DND-41 (cell line): ENCODE measurements at regions not wholly inside any gene's neighbourhood (a gene's known extent, or its start where the extent isn't known, plus 50 kb on each side); places are given as distances from the start of the nearest gene placed in this dataset.

Experiments
- ATAC-seq: fragments of 200-7000 bp; cut with Tn5 transposase; 3 replicates; pipeline ENCODE4 v1.9.1; 2021; ENCODE audit warnings: low read depth; ENCODE audit not compliant: insufficient read depth
- DNase-seq: peaks from one replicate; pipeline ENCODE4 v3.0.0-alpha.2; 2020
- H2AFZ ChIP-seq: 2 replicates; pipeline ENCODE4 v1.6.0; 2012; ENCODE audit warnings: low read depth, low read length
- H3K27ac ChIP-seq: 2 replicates; pipeline ENCODE4 v1.5.1; 2012; ENCODE audit warnings: low read length, inconsistent platforms
- H3K27me3 ChIP-seq: fragments of 200-600 bp; sonication (generic); 2 replicates; pipeline ENCODE4 v1.6.0; 2012; ENCODE audit warnings: low read length, mild to moderate bottlenecking, inconsistent platforms; ENCODE audit not compliant: insufficient read depth, poor library complexity
- H3K36me3 ChIP-seq: 2 replicates; pipeline ENCODE4 v1.5.1; 2012; ENCODE audit warnings: low read length, inconsistent platforms; ENCODE audit not compliant: insufficient read depth
- H3K4me1 ChIP-seq: 2 replicates; pipeline ENCODE4 v1.5.1; 2012; ENCODE audit warnings: mild to moderate bottlenecking, low read length; ENCODE audit not compliant: insufficient read depth
- H3K4me2 ChIP-seq: 2 replicates; pipeline ENCODE4 v1.6.0; 2012; ENCODE audit warnings: mild to moderate bottlenecking, moderate library complexity, low read length, inconsistent platforms; ENCODE audit not compliant: insufficient read depth
- H3K4me3 ChIP-seq, 2 experiments: fragments of 200-600 bp in 1 of 2; shearing (Covaris generic) in 1 of 2; 2 replicates each; pipeline ENCODE4 v1.5.1; 2012 to 2016; ENCODE audit warnings: inconsistent platforms in 2 of 2, low read length in 2 of 2, mild to moderate bottlenecking in 2 of 2, low read depth in 1 of 2, moderate library complexity in 1 of 2
- H3K79me2 ChIP-seq: 2 replicates; pipeline ENCODE4 v1.6.0; 2012; ENCODE audit warnings: low read length, inconsistent platforms; ENCODE audit not compliant: insufficient read depth
- H3K9ac ChIP-seq: 2 replicates; pipeline ENCODE4 v1.6.0; 2012; ENCODE audit warnings: low read depth, mild to moderate bottlenecking, inconsistent platforms, low read length, moderate library complexity
- H3K9me3 ChIP-seq: 2 replicates; pipeline ENCODE4 v1.5.1; 2012; ENCODE audit warnings: low read length, moderate library complexity, mild to moderate bottlenecking, inconsistent platforms; ENCODE audit not compliant: insufficient read depth, severe bottlenecking
- H4K20me1 ChIP-seq: 2 replicates; pipeline ENCODE4 v1.6.0; 2012; ENCODE audit warnings: low read length; ENCODE audit not compliant: insufficient read depth
- EZH2 ChIP-seq: IDR thresholded peaks from 3 replicates; pipeline ENCODE4 v1.6.1; 2012; ENCODE audit warnings: borderline replicate concordance, low read depth, mild to moderate bottlenecking, moderate library complexity, low read length, inconsistent platforms; ENCODE audit not compliant: severe bottlenecking
- TF ChIP-seq, protein P1 (sequence below): IDR thresholded peaks from 2 replicates; pipeline ENCODE4 v1.5.1; 2012; ENCODE audit warnings: borderline replicate concordance, low read length, moderate library complexity, mild to moderate bottlenecking; ENCODE audit not compliant: poor library complexity, severe bottlenecking; ENCODE audit errors: extremely low read depth

DNA sequence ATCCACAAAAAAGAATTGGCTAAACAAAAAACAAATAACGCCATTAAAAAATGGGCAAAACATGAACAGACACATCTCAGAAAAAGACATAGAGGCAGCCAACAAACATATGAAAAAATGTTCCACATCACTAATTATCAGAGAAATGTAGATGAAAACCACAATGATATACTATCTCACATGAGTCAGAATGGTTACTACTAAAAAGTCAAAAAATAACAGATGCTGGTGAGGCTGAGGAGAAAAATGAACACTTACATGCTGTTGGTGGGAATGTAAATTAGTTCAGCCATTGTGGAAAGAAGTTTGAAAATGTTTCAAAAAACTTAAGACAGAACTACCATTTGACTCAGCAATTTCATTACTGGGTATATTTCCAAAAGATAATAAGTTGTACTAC lies 430.1 kb upstream of the JAG1 start:
- Histone ChIP-seq H3K79me2 (no peaks in the 10 kb centered on the region), H3K4me3 (no peak overlapping the region), H2AFZ (no peak overlapping the region), H3K4me2 (no peak overlapping the region), H3K4me1 (no peaks in the 10 kb centered on the region), H3K27ac (no peak overlapping the region), H3K36me3 (no peaks in the 10 kb centered on the region), H4K20me1 (no peaks in the 10 kb centered on the region), H3K27me3 (no peaks in the 10 kb centered on the region), H3K9ac (no peak overlapping the region), H3K9me3 (no peaks in the 10 kb centered on the region)
- DNase-seq (no peak), ATAC-seq (no peak)
- TF ChIP-seq, protein P1, sequence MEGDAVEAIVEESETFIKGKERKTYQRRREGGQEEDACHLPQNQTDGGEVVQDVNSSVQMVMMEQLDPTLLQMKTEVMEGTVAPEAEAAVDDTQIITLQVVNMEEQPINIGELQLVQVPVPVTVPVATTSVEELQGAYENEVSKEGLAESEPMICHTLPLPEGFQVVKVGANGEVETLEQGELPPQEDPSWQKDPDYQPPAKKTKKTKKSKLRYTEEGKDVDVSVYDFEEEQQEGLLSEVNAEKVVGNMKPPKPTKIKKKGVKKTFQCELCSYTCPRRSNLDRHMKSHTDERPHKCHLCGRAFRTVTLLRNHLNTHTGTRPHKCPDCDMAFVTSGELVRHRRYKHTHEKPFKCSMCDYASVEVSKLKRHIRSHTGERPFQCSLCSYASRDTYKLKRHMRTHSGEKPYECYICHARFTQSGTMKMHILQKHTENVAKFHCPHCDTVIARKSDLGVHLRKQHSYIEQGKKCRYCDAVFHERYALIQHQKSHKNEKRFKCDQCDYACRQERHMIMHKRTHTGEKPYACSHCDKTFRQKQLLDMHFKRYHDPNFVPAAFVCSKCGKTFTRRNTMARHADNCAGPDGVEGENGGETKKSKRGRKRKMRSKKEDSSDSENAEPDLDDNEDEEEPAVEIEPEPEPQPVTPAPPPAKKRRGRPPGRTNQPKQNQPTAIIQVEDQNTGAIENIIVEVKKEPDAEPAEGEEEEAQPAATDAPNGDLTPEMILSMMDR, result no peak
- TF ChIP-seq EZH2, result no peak

DNA sequence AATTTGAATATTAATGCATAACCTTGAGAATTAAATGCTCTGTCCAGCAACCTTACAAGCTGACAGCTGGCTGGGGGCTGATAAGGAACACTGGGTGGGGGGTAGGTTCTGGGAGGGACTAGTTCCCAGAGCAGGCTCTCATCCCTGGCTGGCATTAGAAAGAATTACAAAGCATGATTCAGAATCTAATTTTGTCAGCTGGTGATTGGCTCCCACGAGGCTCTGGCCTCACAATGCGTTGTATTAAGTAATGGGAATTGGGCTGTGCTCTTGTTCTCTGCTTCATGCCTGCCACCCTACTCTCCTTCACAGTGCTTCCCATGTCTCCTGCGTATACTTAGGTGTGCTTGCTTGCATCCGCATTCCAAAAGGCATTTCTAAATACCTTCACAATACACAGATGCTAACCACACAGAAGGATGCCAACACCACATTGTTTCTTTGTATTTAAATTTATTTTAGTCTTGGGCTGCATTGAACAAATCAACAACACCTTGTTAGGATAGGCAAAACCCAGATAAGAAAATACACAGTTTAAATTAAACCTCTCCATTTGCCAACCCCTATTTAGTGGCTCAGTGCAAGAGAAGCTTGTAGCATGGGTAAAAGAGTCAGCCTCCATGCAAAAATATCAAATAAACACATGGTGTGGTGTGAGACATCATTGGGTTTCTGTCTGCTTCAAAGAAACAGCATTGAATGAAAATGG lies 434.5 kb upstream of the JAG1 start:
- no peaks in the 10 kb centered on the region for H3K36me3 ChIP-seq
- no peak for DNase-seq
- no peak overlapping the region for H3K4me3 ChIP-seq
- no peak for ATAC-seq
- no peaks in the 10 kb centered on the region for H3K9me3 ChIP-seq
- H3K4me1 ChIP-seq, result no peaks in the 10 kb centered on the region
- H2AFZ ChIP-seq, result no peak overlapping the region
- H3K4me2 ChIP-seq, result no peak overlapping the region
- no peaks in the 10 kb centered on the region for H3K79me2 ChIP-seq
- H3K27ac ChIP-seq, result no peak overlapping the region
- no peaks in the 10 kb centered on the region for H4K20me1 ChIP-seq
- H3K9ac ChIP-seq, result no peak overlapping the region
- TF ChIP-seq, protein P1, result no peak
- TF ChIP-seq EZH2, result no peak
- H3K27me3 ChIP-seq, result no peaks in the 10 kb centered on the region

DNA sequence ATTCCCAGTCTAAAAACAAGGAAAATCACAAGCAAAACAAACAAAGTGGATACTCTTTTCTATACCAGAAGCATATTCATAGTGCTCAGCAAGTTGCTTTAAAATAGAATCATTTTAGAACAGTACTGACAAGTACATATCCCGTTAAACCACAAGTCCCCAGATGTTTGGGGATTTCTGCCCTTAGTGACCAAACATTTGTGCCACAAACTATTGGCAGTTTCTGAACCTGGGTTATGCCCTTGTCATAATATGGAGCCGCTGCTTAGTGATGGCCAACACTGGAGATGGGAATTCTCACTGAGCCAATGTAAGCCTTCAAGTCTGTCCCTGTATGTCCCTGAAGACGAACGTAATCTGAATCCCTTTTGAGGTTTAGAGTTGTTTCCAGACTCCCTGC lies 436.7 kb upstream of the JAG1 start:
- TF ChIP-seq EZH2, result no peak
- TF ChIP-seq, protein P1, result no peak
- Histone ChIP-seq H3K36me3 (no peaks in the 10 kb centered on the region), H3K9me3 (no peaks in the 10 kb centered on the region)

DNA sequence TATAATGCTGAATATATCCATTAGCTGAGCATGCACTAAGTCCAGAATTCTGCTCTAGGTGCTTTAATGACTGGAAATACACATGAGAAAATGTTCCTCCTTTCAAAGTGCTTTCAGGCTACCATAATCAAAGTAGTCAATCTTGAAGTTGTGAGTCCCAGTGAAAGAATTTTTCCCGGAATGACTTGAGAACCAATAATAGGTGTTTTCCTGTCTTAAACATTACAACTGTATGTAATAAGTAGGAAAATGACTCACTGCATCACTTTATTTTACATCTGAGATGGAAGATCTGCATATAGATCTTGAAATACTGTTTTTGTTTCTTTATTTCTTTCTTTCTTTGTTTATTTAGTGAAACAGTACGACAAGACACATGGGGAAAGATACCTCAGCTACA lies 437.4 kb upstream of the JAG1 start:
- H4K20me1 ChIP-seq, result no peaks in the 10 kb centered on the region
- no peak overlapping the region for H3K27ac ChIP-seq
- no peak overlapping the region for H3K4me2 ChIP-seq
- no peak overlapping the region for H3K9ac ChIP-seq
- no peak for DNase-seq
- no peaks in the 10 kb centered on the region for H3K36me3 ChIP-seq
- no peaks in the 10 kb centered on the region for H3K4me1 ChIP-seq
- H3K4me3 ChIP-seq, result no peak overlapping the region
- no peak for ATAC-seq
- H3K27me3 ChIP-seq, result no peaks in the 10 kb centered on the region
- no peaks in the 10 kb centered on the region for H3K79me2 ChIP-seq
- no peaks in the 10 kb centered on the region for H3K9me3 ChIP-seq
- no peak overlapping the region for H2AFZ ChIP-seq
- TF ChIP-seq EZH2, result no peak
- TF ChIP-seq, protein P1, result no peak

More for the DNA sequence above, 436.7 kb upstream of the JAG1 start:
- Histone ChIP-seq H3K4me3 (no peak overlapping the region), H3K27me3 (no peaks in the 10 kb centered on the region), H3K79me2 (no peaks in the 10 kb centered on the region), H2AFZ (no peak overlapping the region), H3K4me2 (no peak overlapping the region), H4K20me1 (no peaks in the 10 kb centered on the region), H3K4me1 (no peaks in the 10 kb centered on the region), H3K27ac (no peak overlapping the region), H3K9ac (no peak overlapping the region)
- DNase-seq (no peak), ATAC-seq (no peak)
